ENCODE measurements at regions not wholly inside any gene's neighbourhood (a gene's known extent, or its start where the extent isn't known, plus 50 kb on each side); places are given as distances from the start of the nearest gene placed in this dataset.

DNA sequence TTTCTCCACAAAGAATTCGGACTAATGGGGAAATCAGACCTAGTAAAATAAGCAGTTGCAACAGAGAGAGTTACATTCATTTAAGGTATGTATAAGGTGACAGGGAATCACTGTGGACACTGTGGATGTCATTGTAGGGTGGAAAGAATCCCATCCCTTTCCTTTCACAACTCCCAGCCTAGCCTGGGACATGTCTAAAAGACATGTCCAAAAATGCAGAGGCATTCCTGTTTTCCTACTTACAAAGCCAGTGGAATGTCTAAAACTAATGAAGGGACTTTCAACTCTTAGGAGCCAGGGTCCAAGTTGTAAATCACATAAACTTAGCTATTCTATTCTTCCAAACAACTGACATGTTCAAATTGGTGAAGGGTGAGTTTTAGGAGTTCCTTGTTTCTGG lies 511.0 kb downstream of the PRELID2 start:
- no peaks in the 10 kb centered on the region for H3K4me1 ChIP-seq (ENCODE audit: insufficient read depth)
- H3F3A ChIP-seq (replicated peaks; ENCODE audit: low read depth), result no peaks in the 10 kb centered on the region
- H3K79me2 ChIP-seq (replicated peaks; ENCODE audit: insufficient read depth), result no peaks in the 10 kb centered on the region
- H3K9me2 ChIP-seq (ENCODE audit: insufficient read depth), result no peaks in the 10 kb centered on the region
- no peak overlapping the region for H3K4me2 ChIP-seq
- no peaks in the 10 kb centered on the region for H4K20me1 ChIP-seq (replicated peaks; ENCODE audit: insufficient read depth)
- Mint-ChIP-seq H3K9me3 (no peaks in the 10 kb centered on the region), H3K27ac (no peak overlapping the region), H3K4me1 (no peaks in the 10 kb centered on the region), H3K4me3 (no peak overlapping the region), H3K36me3 (ENCODE audit: low read depth) (no peaks in the 10 kb centered on the region), H3K27me3 (ENCODE audit: insufficient read depth, low read depth, poor library complexity) (no peaks in the 10 kb centered on the region)
- no peak overlapping the region for H3K27ac ChIP-seq (ENCODE audit: low read depth)
- H3K27me3 ChIP-seq (ENCODE audit: insufficient read depth), result no peaks in the 10 kb centered on the region
- TF ChIP-seq CREB1 (CRISPR knock-in tag; IDR thresholded peaks at IDR 0.05; ENCODE audit: low read depth) (no peak), STAT1 (IDR thresholded peaks at IDR 0.05; ENCODE audit: unreplicated experiment) (no peak), ZNF331 (CRISPR knock-in tag; IDR thresholded peaks at IDR 0.05; ENCODE audit: low read depth) (no peak), JUNB (IDR thresholded peaks at IDR 0.05; ENCODE audit: unreplicated experiment) (no peak), ZNF114 (CRISPR knock-in tag; IDR thresholded peaks at IDR 0.05) (no peak)
- TF ChIP-seq, protein P1, sequence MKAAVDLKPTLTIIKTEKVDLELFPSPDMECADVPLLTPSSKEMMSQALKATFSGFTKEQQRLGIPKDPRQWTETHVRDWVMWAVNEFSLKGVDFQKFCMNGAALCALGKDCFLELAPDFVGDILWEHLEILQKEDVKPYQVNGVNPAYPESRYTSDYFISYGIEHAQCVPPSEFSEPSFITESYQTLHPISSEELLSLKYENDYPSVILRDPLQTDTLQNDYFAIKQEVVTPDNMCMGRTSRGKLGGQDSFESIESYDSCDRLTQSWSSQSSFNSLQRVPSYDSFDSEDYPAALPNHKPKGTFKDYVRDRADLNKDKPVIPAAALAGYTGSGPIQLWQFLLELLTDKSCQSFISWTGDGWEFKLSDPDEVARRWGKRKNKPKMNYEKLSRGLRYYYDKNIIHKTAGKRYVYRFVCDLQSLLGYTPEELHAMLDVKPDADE (IDR thresholded peaks at IDR 0.05), result no peak
- TF ChIP-seq, protein P2, sequence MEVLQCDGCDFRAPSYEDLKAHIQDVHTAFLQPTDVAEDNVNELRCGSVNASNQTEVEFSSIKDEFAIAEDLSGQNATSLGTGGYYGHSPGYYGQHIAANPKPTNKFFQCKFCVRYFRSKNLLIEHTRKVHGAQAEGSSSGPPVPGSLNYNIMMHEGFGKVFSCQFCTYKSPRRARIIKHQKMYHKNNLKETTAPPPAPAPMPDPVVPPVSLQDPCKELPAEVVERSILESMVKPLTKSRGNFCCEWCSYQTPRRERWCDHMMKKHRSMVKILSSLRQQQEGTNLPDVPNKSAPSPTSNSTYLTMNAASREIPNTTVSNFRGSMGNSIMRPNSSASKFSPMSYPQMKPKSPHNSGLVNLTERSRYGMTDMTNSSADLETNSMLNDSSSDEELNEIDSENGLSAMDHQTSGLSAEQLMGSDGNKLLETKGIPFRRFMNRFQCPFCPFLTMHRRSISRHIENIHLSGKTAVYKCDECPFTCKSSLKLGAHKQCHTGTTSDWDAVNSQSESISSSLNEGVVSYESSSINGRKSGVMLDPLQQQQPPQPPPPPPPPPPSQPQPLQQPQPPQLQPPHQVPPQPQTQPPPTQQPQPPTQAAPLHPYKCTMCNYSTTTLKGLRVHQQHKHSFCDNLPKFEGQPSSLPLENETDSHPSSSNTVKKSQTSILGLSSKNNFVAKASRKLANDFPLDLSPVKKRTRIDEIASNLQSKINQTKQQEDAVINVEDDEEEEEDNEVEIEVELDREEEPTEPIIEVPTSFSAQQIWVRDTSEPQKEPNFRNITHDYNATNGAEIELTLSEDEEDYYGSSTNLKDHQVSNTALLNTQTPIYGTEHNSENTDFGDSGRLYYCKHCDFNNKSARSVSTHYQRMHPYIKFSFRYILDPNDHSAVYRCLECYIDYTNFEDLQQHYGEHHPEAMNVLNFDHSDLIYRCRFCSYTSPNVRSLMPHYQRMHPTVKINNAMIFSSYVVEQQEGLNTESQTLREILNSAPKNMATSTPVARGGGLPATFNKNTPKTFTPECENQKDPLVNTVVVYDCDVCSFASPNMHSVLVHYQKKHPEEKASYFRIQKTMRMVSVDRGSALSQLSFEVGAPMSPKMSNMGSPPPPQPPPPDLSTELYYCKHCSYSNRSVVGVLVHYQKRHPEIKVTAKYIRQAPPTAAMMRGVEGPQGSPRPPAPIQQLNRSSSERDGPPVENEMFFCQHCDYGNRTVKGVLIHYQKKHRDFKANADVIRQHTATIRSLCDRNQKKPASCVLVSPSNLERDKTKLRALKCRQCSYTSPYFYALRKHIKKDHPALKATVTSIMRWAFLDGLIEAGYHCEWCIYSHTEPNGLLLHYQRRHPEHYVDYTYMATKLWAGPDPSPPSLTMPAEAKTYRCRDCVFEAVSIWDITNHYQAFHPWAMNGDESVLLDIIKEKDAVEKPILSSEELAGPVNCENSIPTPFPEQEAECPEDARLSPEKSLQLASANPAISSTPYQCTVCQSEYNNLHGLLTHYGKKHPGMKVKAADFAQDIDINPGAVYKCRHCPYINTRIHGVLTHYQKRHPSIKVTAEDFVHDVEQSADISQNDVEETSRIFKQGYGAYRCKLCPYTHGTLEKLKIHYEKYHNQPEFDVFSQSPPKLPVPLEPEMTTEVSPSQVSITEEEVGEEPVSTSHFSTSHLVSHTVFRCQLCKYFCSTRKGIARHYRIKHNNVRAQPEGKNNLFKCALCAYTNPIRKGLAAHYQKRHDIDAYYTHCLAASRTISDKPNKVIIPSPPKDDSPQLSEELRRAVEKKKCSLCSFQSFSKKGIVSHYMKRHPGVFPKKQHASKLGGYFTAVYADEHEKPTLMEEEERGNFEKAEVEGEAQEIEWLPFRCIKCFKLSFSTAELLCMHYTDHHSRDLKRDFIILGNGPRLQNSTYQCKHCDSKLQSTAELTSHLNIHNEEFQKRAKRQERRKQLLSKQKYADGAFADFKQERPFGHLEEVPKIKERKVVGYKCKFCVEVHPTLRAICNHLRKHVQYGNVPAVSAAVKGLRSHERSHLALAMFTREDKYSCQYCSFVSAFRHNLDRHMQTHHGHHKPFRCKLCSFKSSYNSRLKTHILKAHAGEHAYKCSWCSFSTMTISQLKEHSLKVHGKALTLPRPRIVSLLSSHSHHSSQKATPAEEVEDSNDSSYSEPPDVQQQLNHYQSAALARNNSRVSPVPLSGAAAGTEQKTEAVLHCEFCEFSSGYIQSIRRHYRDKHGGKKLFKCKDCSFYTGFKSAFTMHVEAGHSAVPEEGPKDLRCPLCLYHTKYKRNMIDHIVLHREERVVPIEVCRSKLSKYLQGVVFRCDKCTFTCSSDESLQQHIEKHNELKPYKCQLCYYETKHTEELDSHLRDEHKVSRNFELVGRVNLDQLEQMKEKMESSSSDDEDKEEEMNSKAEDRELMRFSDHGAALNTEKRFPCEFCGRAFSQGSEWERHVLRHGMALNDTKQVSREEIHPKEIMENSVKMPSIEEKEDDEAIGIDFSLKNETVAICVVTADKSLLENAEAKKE (CRISPR knock-in tag; IDR thresholded peaks at IDR 0.05), result no peak
- H2AFZ ChIP-seq, result no peak overlapping the region
- DNase-seq (ENCODE audit: low spot score), result no peak
- no peak for ATAC-seq
- no peaks in the 10 kb centered on the region for H3K36me3 ChIP-seq (ENCODE audit: insufficient read depth)
- no peak overlapping the region for H3K4me3 ChIP-seq

All from GM23338 (cell line).